SK-N-SH treated with all-trans-retinoic acid at 6 μM for 48 hours (cell line): ENCODE measurements at regions not wholly inside any gene's neighbourhood (a gene's known extent, or its start where the extent isn't known, plus 50 kb on each side); places are given as distances from the start of the nearest gene placed in this dataset.

Experiments used
- ATAC-seq: fragments of 200-7000 bp; cut with Tn5 transposase; 3 replicates; pipeline ENCODE4 v1.9.1; 2020; ENCODE audit warnings: mild to moderate bottlenecking, moderate library complexity
- ARNTL ChIP-seq: fragments of 450-650 bp; formaldehyde crosslinking; IDR thresholded peaks from 2 replicates; pipeline ENCODE4 v1.5.0; 2020; ENCODE audit warnings: low read depth, mild to moderate bottlenecking, moderate library complexity, borderline replicate concordance
- BACH2 ChIP-seq: fragments of 250-450 bp; sonication (Bioruptor Pico); IDR thresholded peaks from 2 replicates; pipeline ENCODE4 v1.9.0; 2021; ENCODE audit warnings: mild to moderate bottlenecking, borderline replicate concordance
- ESRRG ChIP-seq: fragments of 250-450 bp; sonication (Bioruptor Pico); IDR thresholded peaks from 2 replicates; pipeline ENCODE4 v1.6.1; 2021; ENCODE audit warnings: mild to moderate bottlenecking
- GLIS3 ChIP-seq: fragments of 250-450 bp; sonication (Bioruptor Pico); IDR thresholded peaks from 2 replicates; pipeline ENCODE4 v1.5.0; 2020; ENCODE audit warnings: mild to moderate bottlenecking, moderate library complexity
- ISL1 ChIP-seq: fragments of 250-450 bp; sonication (Bioruptor Pico); IDR thresholded peaks from 2 replicates; pipeline ENCODE4 v2.1.2; 2022; ENCODE audit warnings: mild to moderate bottlenecking, moderate library complexity
- OSR1 ChIP-seq: fragments of 250-450 bp; sonication (Bioruptor Pico); IDR thresholded peaks from 2 replicates; pipeline ENCODE4 v1.8.0; 2022; ENCODE audit warnings: moderate library complexity, mild to moderate bottlenecking, inconsistent platforms
- POU6F1 ChIP-seq: fragments of 250-450 bp; sonication (Bioruptor Pico); IDR thresholded peaks from 2 replicates; pipeline ENCODE4 v1.8.0; 2021; ENCODE audit warnings: low read depth, mild to moderate bottlenecking, moderate library complexity, borderline replicate concordance
- PPARA ChIP-seq: fragments of 250-450 bp; sonication (Bioruptor Pico); IDR thresholded peaks from 2 replicates; pipeline ENCODE4 v1.5.0; 2020; ENCODE audit warnings: mild to moderate bottlenecking, borderline replicate concordance
- RARB ChIP-seq: fragments of 250-450 bp; sonication (Bioruptor Pico); IDR thresholded peaks from 2 replicates; pipeline ENCODE4 v1.8.0; 2021; ENCODE audit warnings: mild to moderate bottlenecking, moderate library complexity
- TCF4 ChIP-seq: fragments of 250-450 bp; sonication (Bioruptor Pico); IDR thresholded peaks from 2 replicates; pipeline ENCODE4 v1.8.0; 2021; ENCODE audit warnings: mild to moderate bottlenecking, moderate library complexity, borderline replicate concordance
- TOX ChIP-seq: fragments of 250-450 bp; sonication (Bioruptor Pico); IDR thresholded peaks from 2 replicates; pipeline ENCODE4 v1.8.0; 2021; ENCODE audit warnings: mild to moderate bottlenecking, moderate library complexity, borderline replicate concordance
- TSHZ2 ChIP-seq: fragments of 250-450 bp; sonication (Bioruptor Pico); IDR thresholded peaks from 2 replicates; pipeline ENCODE4 v1.5.0; 2020; ENCODE audit warnings: mild to moderate bottlenecking, moderate library complexity
- ZC3H10 ChIP-seq: fragments of 250-450 bp; sonication (Bioruptor Pico); IDR thresholded peaks from 2 replicates; pipeline ENCODE4 v1.5.1; 2021; ENCODE audit warnings: mild to moderate bottlenecking, moderate library complexity
- ZFP3 ChIP-seq: fragments of 250-450 bp; sonication (Bioruptor Pico); IDR thresholded peaks from 2 replicates; pipeline ENCODE4 v1.5.0; 2020; ENCODE audit warnings: mild to moderate bottlenecking, moderate library complexity
- ZFP30 ChIP-seq: fragments of 450-650 bp; formaldehyde crosslinking; IDR thresholded peaks from 2 replicates; pipeline ENCODE4 v1.5.0; 2022; ENCODE audit warnings: mild to moderate bottlenecking, moderate library complexity
- ZNF565 ChIP-seq: fragments of 450-650 bp; formaldehyde crosslinking; conservative IDR thresholded peaks from 2 replicates; pipeline ENCODE4 v1.5.0; 2020; ENCODE audit warnings: low read depth, mild to moderate bottlenecking, moderate library complexity
- ZNF70 ChIP-seq: fragments of 450-650 bp; formaldehyde crosslinking; IDR thresholded peaks from 2 replicates; pipeline ENCODE4 v1.5.0; 2020; ENCODE audit warnings: mild to moderate bottlenecking, moderate library complexity
- ZNF8 ChIP-seq: fragments of 450-650 bp; formaldehyde crosslinking; IDR thresholded peaks from 2 replicates; pipeline ENCODE4 v1.5.0; 2020; ENCODE audit warnings: mild to moderate bottlenecking, moderate library complexity
- TF ChIP-seq, protein P1 (sequence below): fragments of 250-450 bp; sonication (Bioruptor Pico); IDR thresholded peaks from 2 replicates; pipeline ENCODE4 v1.8.0; 2020; ENCODE audit warnings: mild to moderate bottlenecking, moderate library complexity, borderline replicate concordance
- TF ChIP-seq, protein P2 (sequence below): fragments of 250-450 bp; sonication (Bioruptor Pico); IDR thresholded peaks from 2 replicates; pipeline ENCODE4 v1.5.1; 2021; ENCODE audit warnings: mild to moderate bottlenecking, moderate library complexity
- TF ChIP-seq, protein P3 (sequence below): fragments of 250-450 bp; sonication (Bioruptor Pico); IDR thresholded peaks from 2 replicates; pipeline ENCODE4 v1.5.1; 2020; ENCODE audit warnings: low read depth, mild to moderate bottlenecking, moderate library complexity

GRCh38 chr18:72154926-72155325, 389.2 kb downstream of the CBLN2 start:
- no peak for TF ChIP-seq TCF4 (CRISPR knock-in tag)
- no peak for TF ChIP-seq ZNF70
- TF ChIP-seq ZNF565 = no peak
- no peak for TF ChIP-seq ESRRG (CRISPR knock-in tag)
- TF ChIP-seq, protein P1, sequence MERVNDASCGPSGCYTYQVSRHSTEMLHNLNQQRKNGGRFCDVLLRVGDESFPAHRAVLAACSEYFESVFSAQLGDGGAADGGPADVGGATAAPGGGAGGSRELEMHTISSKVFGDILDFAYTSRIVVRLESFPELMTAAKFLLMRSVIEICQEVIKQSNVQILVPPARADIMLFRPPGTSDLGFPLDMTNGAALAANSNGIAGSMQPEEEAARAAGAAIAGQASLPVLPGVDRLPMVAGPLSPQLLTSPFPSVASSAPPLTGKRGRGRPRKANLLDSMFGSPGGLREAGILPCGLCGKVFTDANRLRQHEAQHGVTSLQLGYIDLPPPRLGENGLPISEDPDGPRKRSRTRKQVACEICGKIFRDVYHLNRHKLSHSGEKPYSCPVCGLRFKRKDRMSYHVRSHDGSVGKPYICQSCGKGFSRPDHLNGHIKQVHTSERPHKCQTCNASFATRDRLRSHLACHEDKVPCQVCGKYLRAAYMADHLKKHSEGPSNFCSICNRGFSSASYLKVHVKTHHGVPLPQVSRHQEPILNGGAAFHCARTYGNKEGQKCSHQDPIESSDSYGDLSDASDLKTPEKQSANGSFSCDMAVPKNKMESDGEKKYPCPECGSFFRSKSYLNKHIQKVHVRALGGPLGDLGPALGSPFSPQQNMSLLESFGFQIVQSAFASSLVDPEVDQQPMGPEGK = no peak
- TF ChIP-seq PPARA (CRISPR knock-in tag) = no peak
- TF ChIP-seq RARB (CRISPR knock-in tag) = no peak
- TF ChIP-seq ARNTL (CRISPR knock-in tag) = no peak
- TF ChIP-seq TSHZ2 (CRISPR knock-in tag) = no peak
- TF ChIP-seq ZC3H10 = no peak
- ATAC-seq = no peak

DNA sequence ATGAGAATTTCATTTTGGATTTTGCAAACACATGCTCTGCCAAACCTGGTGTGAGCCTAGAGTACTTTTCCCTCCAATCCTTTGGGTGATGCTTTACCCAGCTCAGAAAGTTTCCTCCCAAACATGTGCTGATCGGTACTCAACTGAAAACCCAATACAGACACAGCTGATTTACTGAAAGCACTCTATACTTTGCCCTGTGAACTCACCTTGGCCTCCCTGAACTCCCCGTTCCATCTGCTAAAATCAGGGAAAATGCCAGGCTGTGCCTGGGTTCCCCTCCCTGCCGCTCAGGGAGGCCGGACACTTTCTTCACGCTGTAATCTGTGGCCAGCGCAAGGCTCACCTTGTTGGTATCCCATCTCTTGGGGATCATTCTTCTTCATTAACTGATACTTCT, 391.2 kb downstream of the CBLN2 start:
- no peak for ATAC-seq
- TF ChIP-seq GLIS3 (CRISPR knock-in tag) = no peak
- no peak for TF ChIP-seq TCF4 (CRISPR knock-in tag)
- no peak for TF ChIP-seq POU6F1 (CRISPR knock-in tag)
- TF ChIP-seq ZNF8 (CRISPR knock-in tag) = no peak
- TF ChIP-seq ESRRG (CRISPR knock-in tag) = no peak
- no peak for TF ChIP-seq OSR1 (CRISPR knock-in tag)
- TF ChIP-seq, protein P2, sequence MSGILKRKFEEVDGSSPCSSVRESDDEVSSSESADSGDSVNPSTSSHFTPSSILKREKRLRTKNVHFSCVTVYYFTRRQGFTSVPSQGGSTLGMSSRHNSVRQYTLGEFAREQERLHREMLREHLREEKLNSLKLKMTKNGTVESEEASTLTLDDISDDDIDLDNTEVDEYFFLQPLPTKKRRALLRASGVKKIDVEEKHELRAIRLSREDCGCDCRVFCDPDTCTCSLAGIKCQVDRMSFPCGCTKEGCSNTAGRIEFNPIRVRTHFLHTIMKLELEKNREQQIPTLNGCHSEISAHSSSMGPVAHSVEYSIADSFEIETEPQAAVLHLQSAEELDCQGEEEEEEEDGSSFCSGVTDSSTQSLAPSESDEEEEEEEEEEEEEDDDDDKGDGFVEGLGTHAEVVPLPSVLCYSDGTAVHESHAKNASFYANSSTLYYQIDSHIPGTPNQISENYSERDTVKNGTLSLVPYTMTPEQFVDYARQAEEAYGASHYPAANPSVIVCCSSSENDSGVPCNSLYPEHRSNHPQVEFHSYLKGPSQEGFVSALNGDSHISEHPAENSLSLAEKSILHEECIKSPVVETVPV (CRISPR knock-in tag) = no peak
- TF ChIP-seq, protein P1 = no peak
- no peak for TF ChIP-seq ZNF70
- no peak for TF ChIP-seq RARB (CRISPR knock-in tag)
- no peak for TF ChIP-seq ZFP3 (CRISPR knock-in tag)
- no peak for TF ChIP-seq TSHZ2 (CRISPR knock-in tag)
- no peak for TF ChIP-seq PPARA (CRISPR knock-in tag)
- TF ChIP-seq, protein P3, sequence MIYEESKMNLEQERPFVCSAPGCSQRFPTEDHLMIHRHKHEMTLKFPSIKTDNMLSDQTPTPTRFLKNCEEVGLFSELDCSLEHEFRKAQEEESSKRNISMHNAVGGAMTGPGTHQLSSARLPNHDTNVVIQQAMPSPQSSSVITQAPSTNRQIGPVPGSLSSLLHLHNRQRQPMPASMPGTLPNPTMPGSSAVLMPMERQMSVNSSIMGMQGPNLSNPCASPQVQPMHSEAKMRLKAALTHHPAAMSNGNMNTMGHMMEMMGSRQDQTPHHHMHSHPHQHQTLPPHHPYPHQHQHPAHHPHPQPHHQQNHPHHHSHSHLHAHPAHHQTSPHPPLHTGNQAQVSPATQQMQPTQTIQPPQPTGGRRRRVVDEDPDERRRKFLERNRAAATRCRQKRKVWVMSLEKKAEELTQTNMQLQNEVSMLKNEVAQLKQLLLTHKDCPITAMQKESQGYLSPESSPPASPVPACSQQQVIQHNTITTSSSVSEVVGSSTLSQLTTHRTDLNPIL (CRISPR knock-in tag) = no peak
- TF ChIP-seq ISL1 (CRISPR knock-in tag) = no peak
- TF ChIP-seq TOX (CRISPR knock-in tag) = no peak
- no peak for TF ChIP-seq BACH2 (CRISPR knock-in tag)
- TF ChIP-seq ZFP30 (CRISPR knock-in tag) = no peak
- TF ChIP-seq ARNTL (CRISPR knock-in tag) = no peak
- TF ChIP-seq, all 23 proteins: peak for 0
